Gastroesophageal sphincter (tissue), 3 donors: ENCODE measurements at regions not wholly inside any gene's neighbourhood (a gene's known extent, or its start where the extent isn't known, plus 50 kb on each side); places are given as distances from the start of the nearest gene placed in this dataset.

Experiments
- POLR2A ChIP-seq, 2 donors: fragments of 450-650 bp; IDR thresholded peaks; one replicate each; pipeline ENCODE4 v1.6.1; 2017; ENCODE audit warnings: antibody characterized with exemption in 2 of 2, mild to moderate bottlenecking in 2 of 2, moderate library complexity in 1 of 2
- TF ChIP-seq, protein P1 (sequence below), 4 experiments: fragments of 200-600 bp in 2 of 4; fragments of 450-650 bp in 2 of 4; sonication (generic) in 1 of 4; IDR thresholded peaks; one replicate each; pipeline ENCODE4 v1.5.1; 2017 to 2019; ENCODE audit warnings: antibody characterized with exemption in 4 of 4, mild to moderate bottlenecking in 2 of 4, moderate library complexity in 2 of 4

DNA sequence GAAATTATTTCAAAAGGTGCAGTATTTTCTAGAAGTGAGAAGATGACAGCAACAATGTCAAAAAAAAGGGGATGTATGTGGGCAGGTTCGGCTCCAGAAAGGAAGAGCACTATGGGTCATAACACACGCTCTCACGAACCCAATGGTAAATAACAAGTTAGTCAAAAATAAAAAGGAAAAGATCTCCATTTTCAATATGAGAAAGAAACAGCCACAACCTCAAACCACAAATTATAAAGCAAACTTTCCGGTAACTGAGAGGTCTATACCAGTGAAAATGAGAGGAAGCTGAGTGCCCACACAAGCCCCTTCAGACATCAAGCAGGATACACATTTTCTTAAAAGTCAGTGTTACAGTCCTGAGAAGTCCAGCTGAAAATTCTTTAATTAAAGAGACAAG, 398.5 kb upstream of the RPS23 start:
- TF ChIP-seq, protein P1, sequence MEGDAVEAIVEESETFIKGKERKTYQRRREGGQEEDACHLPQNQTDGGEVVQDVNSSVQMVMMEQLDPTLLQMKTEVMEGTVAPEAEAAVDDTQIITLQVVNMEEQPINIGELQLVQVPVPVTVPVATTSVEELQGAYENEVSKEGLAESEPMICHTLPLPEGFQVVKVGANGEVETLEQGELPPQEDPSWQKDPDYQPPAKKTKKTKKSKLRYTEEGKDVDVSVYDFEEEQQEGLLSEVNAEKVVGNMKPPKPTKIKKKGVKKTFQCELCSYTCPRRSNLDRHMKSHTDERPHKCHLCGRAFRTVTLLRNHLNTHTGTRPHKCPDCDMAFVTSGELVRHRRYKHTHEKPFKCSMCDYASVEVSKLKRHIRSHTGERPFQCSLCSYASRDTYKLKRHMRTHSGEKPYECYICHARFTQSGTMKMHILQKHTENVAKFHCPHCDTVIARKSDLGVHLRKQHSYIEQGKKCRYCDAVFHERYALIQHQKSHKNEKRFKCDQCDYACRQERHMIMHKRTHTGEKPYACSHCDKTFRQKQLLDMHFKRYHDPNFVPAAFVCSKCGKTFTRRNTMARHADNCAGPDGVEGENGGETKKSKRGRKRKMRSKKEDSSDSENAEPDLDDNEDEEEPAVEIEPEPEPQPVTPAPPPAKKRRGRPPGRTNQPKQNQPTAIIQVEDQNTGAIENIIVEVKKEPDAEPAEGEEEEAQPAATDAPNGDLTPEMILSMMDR (IDR thresholded peaks at IDR 0.05): no peak
- no peak for TF ChIP-seq POLR2A (IDR thresholded peaks at IDR 0.05)
